ENCODE measurements at regions not wholly inside any gene's neighbourhood (a gene's known extent, or its start where the extent isn't known, plus 50 kb on each side); places are given as distances from the start of the nearest gene placed in this dataset.

GRCh38 chr4:96983830-96984229 lies 1143.9 kb downstream of the PDHA2 start:
- no peak for DNase-seq (ENCODE audit: insufficient read length, low spot score)
- TF ChIP-seq, protein P1, sequence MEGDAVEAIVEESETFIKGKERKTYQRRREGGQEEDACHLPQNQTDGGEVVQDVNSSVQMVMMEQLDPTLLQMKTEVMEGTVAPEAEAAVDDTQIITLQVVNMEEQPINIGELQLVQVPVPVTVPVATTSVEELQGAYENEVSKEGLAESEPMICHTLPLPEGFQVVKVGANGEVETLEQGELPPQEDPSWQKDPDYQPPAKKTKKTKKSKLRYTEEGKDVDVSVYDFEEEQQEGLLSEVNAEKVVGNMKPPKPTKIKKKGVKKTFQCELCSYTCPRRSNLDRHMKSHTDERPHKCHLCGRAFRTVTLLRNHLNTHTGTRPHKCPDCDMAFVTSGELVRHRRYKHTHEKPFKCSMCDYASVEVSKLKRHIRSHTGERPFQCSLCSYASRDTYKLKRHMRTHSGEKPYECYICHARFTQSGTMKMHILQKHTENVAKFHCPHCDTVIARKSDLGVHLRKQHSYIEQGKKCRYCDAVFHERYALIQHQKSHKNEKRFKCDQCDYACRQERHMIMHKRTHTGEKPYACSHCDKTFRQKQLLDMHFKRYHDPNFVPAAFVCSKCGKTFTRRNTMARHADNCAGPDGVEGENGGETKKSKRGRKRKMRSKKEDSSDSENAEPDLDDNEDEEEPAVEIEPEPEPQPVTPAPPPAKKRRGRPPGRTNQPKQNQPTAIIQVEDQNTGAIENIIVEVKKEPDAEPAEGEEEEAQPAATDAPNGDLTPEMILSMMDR (IDR thresholded peaks at IDR 0.05; ENCODE audit: insufficient read depth, missing control alignments) = no peak
- no peak for FAIRE-seq

DNA sequence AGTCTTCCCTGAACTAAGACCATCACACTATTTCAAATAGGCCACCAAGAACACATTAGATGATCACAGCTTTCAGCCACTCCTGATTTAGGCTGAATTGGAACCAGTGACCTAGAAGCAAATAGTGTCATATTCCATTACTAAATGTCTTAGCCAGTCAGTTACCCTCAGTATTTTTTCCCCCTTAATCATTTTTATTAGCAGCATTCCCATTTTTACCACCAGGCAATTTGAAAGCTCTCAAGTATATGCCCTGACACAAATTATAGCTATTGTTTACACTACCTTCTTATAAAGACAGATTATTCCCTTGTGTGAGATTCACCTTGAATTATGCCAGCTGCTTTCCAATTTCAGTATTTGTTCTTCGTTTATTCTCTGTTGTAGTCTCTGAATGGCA lies 1146.9 kb downstream of the PDHA2 start:
- DNase-seq (ENCODE audit: insufficient read length, low spot score) = no peak
- TF ChIP-seq, protein P1 (IDR thresholded peaks at IDR 0.05; ENCODE audit: insufficient read depth, missing control alignments) = no peak
- FAIRE-seq = no peak

- FAIRE-seq = no peak
- no peak for DNase-seq (ENCODE audit: insufficient read length, low spot score)
- TF ChIP-seq, protein P1 (IDR thresholded peaks at IDR 0.05; ENCODE audit: insufficient read depth, missing control alignments) = no peak
Measured at GRCh38 chr4:96991083-96991482, 1151.2 kb downstream of the PDHA2 start.

DNA sequence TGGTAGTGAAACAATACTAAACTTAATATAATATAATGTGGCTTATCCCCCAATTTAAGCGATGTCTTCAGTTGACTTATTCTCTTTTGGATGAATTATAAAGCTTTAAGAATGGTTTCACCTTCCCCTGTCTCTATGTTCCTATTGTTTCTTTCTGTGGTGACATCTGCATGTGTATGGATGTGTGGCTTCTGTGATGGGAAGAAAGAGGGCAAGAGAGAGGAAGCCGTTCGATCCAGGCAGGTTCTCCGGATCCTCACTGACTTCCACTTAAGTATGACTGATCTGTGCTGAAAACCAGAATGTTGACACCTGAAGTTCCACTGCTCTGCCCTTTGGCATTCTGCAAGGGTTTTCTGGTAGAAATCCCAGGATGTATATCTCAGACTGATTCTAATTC lies 1150.8 kb downstream of the STPG2 start:
- FAIRE-seq = no peak
- DNase-seq (ENCODE audit: insufficient read length, low spot score) = no peak

DNA sequence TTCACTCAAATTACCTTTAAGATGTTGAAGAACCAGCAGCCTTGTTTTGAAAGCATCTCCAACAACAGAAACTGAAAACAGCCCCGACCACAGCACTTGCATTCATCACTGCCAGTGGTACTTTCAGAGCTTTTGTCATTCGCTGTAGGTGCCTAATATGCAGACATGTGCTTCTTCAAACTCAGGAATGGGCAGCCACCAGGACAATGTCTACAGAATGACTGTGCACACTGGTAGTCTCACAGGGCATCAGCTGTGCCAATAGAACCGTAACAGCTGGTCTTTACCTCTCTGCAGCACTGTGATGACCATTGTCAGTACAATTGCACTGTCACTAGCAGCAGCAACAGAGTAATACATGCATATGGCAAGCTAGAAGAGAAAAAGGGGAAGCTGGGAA lies 1149.7 kb downstream of the STPG2 start:
- DNase-seq (ENCODE audit: insufficient read length, low spot score) (no peak), FAIRE-seq (no peak)
- TF ChIP-seq, protein P1 (IDR thresholded peaks at IDR 0.05; ENCODE audit: insufficient read depth, missing control alignments) = no peak

More for the DNA sequence above, 1150.8 kb downstream of the STPG2 start:
- TF ChIP-seq, protein P1 (IDR thresholded peaks at IDR 0.05; ENCODE audit: insufficient read depth, missing control alignments) = no peak

DNA sequence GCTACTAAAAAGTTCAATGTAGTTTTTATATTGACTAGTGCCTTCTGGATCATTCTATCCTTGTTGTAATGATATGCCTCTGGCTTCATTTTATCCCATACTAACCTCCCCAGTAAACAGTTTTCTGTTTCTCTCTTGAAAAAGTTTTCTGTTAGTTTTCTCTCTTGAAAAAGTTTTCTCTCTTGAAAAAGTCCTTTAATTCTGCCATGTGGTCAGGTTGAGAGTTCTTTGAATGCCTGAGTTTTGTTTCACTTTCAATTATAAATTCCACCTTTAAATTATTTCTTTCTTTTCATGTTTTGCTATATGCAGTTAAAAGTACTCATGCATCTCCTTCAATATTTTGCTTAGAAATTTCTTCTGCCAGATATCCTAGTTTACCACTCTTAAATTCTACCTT lies 1139.6 kb downstream of the STPG2 start:
- DNase-seq (ENCODE audit: insufficient read length, low spot score) (no peak), FAIRE-seq (no peak)
- TF ChIP-seq, protein P1 (IDR thresholded peaks at IDR 0.05; ENCODE audit: insufficient read depth, missing control alignments) = no peak

DNA sequence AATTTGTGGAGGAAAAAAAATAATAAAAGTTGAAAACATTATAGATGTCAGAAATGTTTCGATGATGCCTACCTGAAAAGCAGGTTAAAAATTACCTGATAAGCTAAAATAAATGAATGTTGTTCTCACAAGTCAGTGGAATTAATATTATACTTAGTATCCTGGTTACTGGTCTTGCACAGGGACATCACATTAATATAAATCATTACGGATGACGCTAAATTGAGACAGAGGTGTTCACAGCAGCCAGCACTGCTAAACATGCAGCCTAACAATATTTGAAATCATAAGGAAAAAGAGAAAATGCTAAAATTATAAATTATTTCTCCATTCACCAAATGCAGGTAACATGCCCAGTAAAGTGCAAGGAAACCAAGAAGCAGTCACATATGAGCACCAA lies 1130.0 kb downstream of the STPG2 start:
- FAIRE-seq (no peak), DNase-seq (ENCODE audit: insufficient read length, low spot score) (no peak)
- TF ChIP-seq, protein P1 (IDR thresholded peaks at IDR 0.05; ENCODE audit: insufficient read depth, missing control alignments) = no peak
